ENCODE measurements at regions not wholly inside any gene's neighbourhood (a gene's known extent, or its start where the extent isn't known, plus 50 kb on each side); places are given as distances from the start of the nearest gene placed in this dataset.

GRCh38 chr10:10660054-10660453, 357.6 kb upstream of the CELF2 start:
- Histone ChIP-seq H3K36me3 (ENCODE audit: insufficient read depth, low read length) (no peaks in the 10 kb centered on the region), H3K4me2 (ENCODE audit: low read length) (no peak overlapping the region), H3K4me1 (ENCODE audit: insufficient read depth, low read length) (no peaks in the 10 kb centered on the region), H3K4me3 (ENCODE audit: insufficient read depth, low read depth, low read length) (no peak overlapping the region), H3K9me3 (ENCODE audit: insufficient read depth, low read depth, low read length) (no peaks in the 10 kb centered on the region), H3K27ac (ENCODE audit: low read depth, low read length) (no peak overlapping the region), H4K20me1 (ENCODE audit: insufficient read depth, low read length) (no peaks in the 10 kb centered on the region), H3K27me3 (ENCODE audit: insufficient read depth, low read length) (no peaks in the 10 kb centered on the region), H3K9ac (ENCODE audit: low read length) (no peak overlapping the region), H2AFZ (ENCODE audit: low read depth, low read length) (no peak overlapping the region), H3K79me2 (ENCODE audit: insufficient read depth, low read length) (no peaks in the 10 kb centered on the region)
- H3K9me3 Mint-ChIP-seq (ENCODE audit: unreplicated experiment): peaks cover 6% of the 10 kb centered on the region
- no peaks in the 10 kb centered on the region for H3K27me3 Mint-ChIP-seq (ENCODE audit: low read depth, unreplicated experiment)
- no peaks in the 10 kb centered on the region for H3K36me3 Mint-ChIP-seq (ENCODE audit: low read depth, unreplicated experiment)
- H3K27ac Mint-ChIP-seq (ENCODE audit: unreplicated experiment): no peak overlapping the region
- TF ChIP-seq EZH2 (IDR thresholded peaks at IDR 0.05; ENCODE audit: insufficient read depth, low read length): no peak
- TF ChIP-seq CTCF (IDR thresholded peaks at IDR 0.05; ENCODE audit: insufficient read depth, low read depth, low read length): no peak
- FAIRE-seq (no peak), DNase-seq (ENCODE audit: low read depth) (no peak)
- no peaks in the 10 kb centered on the region for H3K4me1 Mint-ChIP-seq (ENCODE audit: low read depth, unreplicated experiment)
- no peak overlapping the region for H3K4me3 Mint-ChIP-seq (ENCODE audit: unreplicated experiment)

- no peak overlapping the region for H2AFZ ChIP-seq (ENCODE audit: low read depth, low read length)
- FAIRE-seq (no peak), DNase-seq (ENCODE audit: low read depth) (no peak)
- H3K4me2 ChIP-seq (ENCODE audit: low read length): no peak overlapping the region
- H3K4me1 ChIP-seq (ENCODE audit: insufficient read depth, low read length): no peaks in the 10 kb centered on the region
- H3K36me3 ChIP-seq (ENCODE audit: insufficient read depth, low read length): no peaks in the 10 kb centered on the region
- peaks cover 6% of the 10 kb centered on the region for H3K9me3 Mint-ChIP-seq (ENCODE audit: unreplicated experiment)
- H3K4me3 ChIP-seq (ENCODE audit: insufficient read depth, low read depth, low read length): no peak overlapping the region
- no peak overlapping the region for H3K9ac ChIP-seq (ENCODE audit: low read length)
- no peaks in the 10 kb centered on the region for H3K4me1 Mint-ChIP-seq (ENCODE audit: low read depth, unreplicated experiment)
- no peaks in the 10 kb centered on the region for H4K20me1 ChIP-seq (ENCODE audit: insufficient read depth, low read length)
- H3K27me3 ChIP-seq (ENCODE audit: insufficient read depth, low read length): no peaks in the 10 kb centered on the region
- no peaks in the 10 kb centered on the region for H3K79me2 ChIP-seq (ENCODE audit: insufficient read depth, low read length)
- no peaks in the 10 kb centered on the region for H3K9me3 ChIP-seq (ENCODE audit: insufficient read depth, low read depth, low read length)
- H3K27ac Mint-ChIP-seq (ENCODE audit: unreplicated experiment): no peak overlapping the region
- no peaks in the 10 kb centered on the region for H3K36me3 Mint-ChIP-seq (ENCODE audit: low read depth, unreplicated experiment)
- TF ChIP-seq CTCF (IDR thresholded peaks at IDR 0.05; ENCODE audit: insufficient read depth, low read depth, low read length): no peak
- TF ChIP-seq EZH2 (IDR thresholded peaks at IDR 0.05; ENCODE audit: insufficient read depth, low read length): no peak
- no peaks in the 10 kb centered on the region for H3K27me3 Mint-ChIP-seq (ENCODE audit: low read depth, unreplicated experiment)
- H3K27ac ChIP-seq (ENCODE audit: low read depth, low read length): no peak overlapping the region
- H3K4me3 Mint-ChIP-seq (ENCODE audit: unreplicated experiment): no peak overlapping the region
Measured at GRCh38 chr10:10661176-10661575, 356.5 kb upstream of the CELF2 start.

- no peaks in the 10 kb centered on the region for H3K27me3 Mint-ChIP-seq (ENCODE audit: low read depth, unreplicated experiment)
- Histone ChIP-seq H3K4me1 (ENCODE audit: insufficient read depth, low read length) (no peaks in the 10 kb centered on the region), H3K36me3 (ENCODE audit: insufficient read depth, low read length) (no peaks in the 10 kb centered on the region)
Measured at GRCh38 chr10:10662716-10663408, 354.8 kb upstream of the CELF2 start.

More at GRCh38 chr10:10662716-10663408, 354.8 kb upstream of the CELF2 start:
- Histone ChIP-seq H3K9me3 (ENCODE audit: insufficient read depth, low read depth, low read length) (no peaks in the 10 kb centered on the region), H3K4me2 (ENCODE audit: low read length) (no peak overlapping the region), H2AFZ (ENCODE audit: low read depth, low read length) (no peak overlapping the region), H4K20me1 (ENCODE audit: insufficient read depth, low read length) (no peaks in the 10 kb centered on the region), H3K9ac (ENCODE audit: low read length) (no peak overlapping the region), H3K27me3 (ENCODE audit: insufficient read depth, low read length) (no peaks in the 10 kb centered on the region), H3K4me3 (ENCODE audit: insufficient read depth, low read depth, low read length) (no peak overlapping the region), H3K79me2 (ENCODE audit: insufficient read depth, low read length) (no peaks in the 10 kb centered on the region), H3K27ac (ENCODE audit: low read depth, low read length) (no peak overlapping the region)
- FAIRE-seq (no peak), DNase-seq (ENCODE audit: low read depth) (no peak)
- Mint-ChIP-seq H3K36me3 (ENCODE audit: low read depth, unreplicated experiment) (no peaks in the 10 kb centered on the region), H3K27ac (ENCODE audit: unreplicated experiment) (no peak overlapping the region), H3K9me3 (ENCODE audit: unreplicated experiment) (peaks cover 8% of the 10 kb centered on the region), H3K4me1 (ENCODE audit: low read depth, unreplicated experiment) (no peaks in the 10 kb centered on the region), H3K4me3 (ENCODE audit: unreplicated experiment) (no peak overlapping the region)
- TF ChIP-seq EZH2 (IDR thresholded peaks at IDR 0.05; ENCODE audit: insufficient read depth, low read length) (no peak), CTCF (IDR thresholded peaks at IDR 0.05; ENCODE audit: insufficient read depth, low read depth, low read length) (no peak)
